Naive thymus-derived CD8-positive, alpha-beta T cell (primary cell): ENCODE measurements at regions not wholly inside any gene's neighbourhood (a gene's known extent, or its start where the extent isn't known, plus 50 kb on each side); places are given as distances from the start of the nearest gene placed in this dataset.
"Not testable (repeated sequence)": the region's sequence is repeated elsewhere in the genome, so short reads cannot be mapped to it uniquely, and the experiment has no call there.

ENCODE experiments used
- ATAC-seq, 2 donors: fragments of 150-1000 bp; cut with Tn5 transposase in 1 of 2; sonication (Bioruptor Pico), chemical (Tn5 transposase) in 1 of 2; 1 replicate in 1 of 2; 2 replicates in 1 of 2; pipeline ENCODE4 v1.10.0; 2021; ENCODE audit warnings: mild to moderate bottlenecking in 2 of 2, moderate library complexity in 2 of 2
- POLR2A ChIA-PET: fragments of 350-600 bp; sonication (Branson Sonifier 250); formaldehyde crosslinking; loops from one replicate; lab custom pipeline; 2021; ENCODE audit warnings: antibody characterized with exemption; lab: Charles Lee
- DNase-seq, 10 donors: peaks; one replicate each; pipeline versions ENCODE4 v3.0.0 to v3.0.0-alpha.2; 2020 to 2022
- H3K27ac Mint-ChIP-seq, 10 donors: one replicate each; pipeline ENCODE4 v1.8.0; 2020 to 2022; ENCODE audit warnings: mild to moderate bottlenecking in 10 of 10, mixed read lengths in 10 of 10, moderate library complexity in 4 of 10, inconsistent platforms in 1 of 10
- H3K27me3 Mint-ChIP-seq, 5 donors: one replicate each; pipeline ENCODE4 v1.8.0; 2021 to 2022; ENCODE audit warnings: mixed read lengths in 5 of 5
- H3K36me3 Mint-ChIP-seq, 3 donors: one replicate each; pipeline ENCODE4 v1.8.0; 2020 to 2022; ENCODE audit warnings: mixed read lengths in 3 of 3, mild to moderate bottlenecking in 2 of 3, inconsistent platforms in 1 of 3
- H3K4me1 Mint-ChIP-seq, 4 donors: one replicate each; pipeline ENCODE4 v1.8.0; 2021 to 2022; ENCODE audit warnings: mixed read lengths in 4 of 4
- H3K4me3 Mint-ChIP-seq, 10 donors: one replicate each; pipeline ENCODE4 v1.8.0; 2020 to 2022; ENCODE audit warnings: mild to moderate bottlenecking in 10 of 10, mixed read lengths in 10 of 10, moderate library complexity in 6 of 10, inconsistent platforms in 1 of 10
- H3K9me3 Mint-ChIP-seq, 9 donors: one replicate each; pipeline ENCODE4 v1.8.0; 2020 to 2022; ENCODE audit warnings: mixed read lengths in 9 of 9, mild to moderate bottlenecking in 3 of 9, inconsistent platforms in 1 of 9, moderate library complexity in 1 of 9

DNA sequence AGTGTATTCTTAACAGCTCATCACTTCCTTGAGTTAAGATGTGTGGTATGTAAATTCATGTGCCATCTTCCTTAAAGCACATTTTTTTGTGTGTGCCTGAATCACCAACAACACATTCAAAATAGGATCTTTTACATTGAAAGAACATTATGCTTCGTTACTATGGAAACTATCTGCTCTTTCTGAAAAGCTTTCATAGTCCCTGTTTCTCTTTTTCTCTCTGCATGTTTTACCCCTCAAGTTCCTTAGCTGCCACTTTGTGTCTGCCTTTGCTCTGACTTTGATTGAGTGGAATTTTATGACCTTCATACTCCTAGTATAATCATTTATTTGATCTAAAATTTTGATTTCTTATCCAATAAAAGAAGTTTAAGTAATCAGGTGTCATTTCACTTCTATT, 880.3 kb upstream of the FOXG1 start:
- Mint-ChIP-seq H3K4me3 (no peak overlapping the region), H3K27ac (no peak overlapping the region), H3K9me3 (peaks cover 5 to 41% (median 15%) of the 10 kb centered on the region in 9 donors), H3K4me1 (no peaks in the 10 kb centered on the region), H3K36me3 (no peaks in the 10 kb centered on the region), H3K27me3 (no peaks in the 10 kb centered on the region)
- no peak for ATAC-seq
- POLR2A ChIA-PET, result no interaction called here
- no peak for DNase-seq

DNA sequence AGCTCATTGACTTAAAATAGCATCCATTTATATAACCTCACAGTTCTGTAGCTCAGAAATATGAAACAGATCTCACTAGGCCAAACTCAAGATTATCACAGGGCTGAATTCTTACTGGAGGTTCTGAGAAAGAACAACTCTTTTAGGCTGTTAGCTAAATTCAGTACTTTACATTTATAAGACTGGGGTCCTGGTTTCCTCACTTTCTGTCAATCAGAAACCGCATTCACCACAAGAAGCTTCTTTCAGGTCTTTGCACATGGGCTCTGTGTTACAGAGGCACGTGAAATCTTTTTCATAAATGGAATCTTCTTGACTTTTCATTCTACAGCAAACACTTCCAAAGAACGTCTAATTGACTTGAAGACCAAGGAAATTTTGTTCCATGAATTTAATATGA, 876.3 kb upstream of the FOXG1 start:
- Mint-ChIP-seq H3K4me1 (no peaks in the 10 kb centered on the region), H3K4me3 (no peak overlapping the region), H3K27ac (no peak overlapping the region), H3K27me3 (no peaks in the 10 kb centered on the region), H3K9me3 (peaks cover 6 to 21% (median 14%) of the 10 kb centered on the region in 9 donors), H3K36me3 (no peaks in the 10 kb centered on the region)
- DNase-seq, result no peak
- POLR2A ChIA-PET, result no interaction called here
- no peak for ATAC-seq

DNA sequence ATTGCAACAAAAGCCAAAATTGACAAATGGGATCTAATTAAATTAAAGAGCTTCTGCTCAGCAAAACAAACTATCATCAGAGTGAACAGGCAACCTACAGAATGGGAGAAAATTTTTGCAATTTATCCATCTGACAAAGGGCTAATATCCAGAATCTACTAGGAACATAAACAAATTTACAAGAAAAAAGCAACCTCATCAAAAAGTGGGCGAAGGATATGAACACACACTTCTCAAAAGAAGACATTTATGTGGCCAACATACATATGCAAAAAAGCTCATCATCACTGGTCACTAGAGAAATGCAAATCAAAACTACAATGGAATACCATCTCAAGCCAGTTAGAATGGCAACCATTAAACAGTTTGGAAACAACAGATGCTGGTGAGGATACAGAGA, 858.1 kb upstream of the FOXG1 start:
- H3K27ac Mint-ChIP-seq, POLR2A ChIA-PET, H3K36me3 Mint-ChIP-seq, ATAC-seq, H3K27me3 Mint-ChIP-seq, DNase-seq, H3K4me3 Mint-ChIP-seq, H3K4me1 Mint-ChIP-seq: not testable (repeated sequence)
- peaks cover 0 to 33% (median 13%) of the 10 kb centered on the region in 9 donors for H3K9me3 Mint-ChIP-seq

DNA sequence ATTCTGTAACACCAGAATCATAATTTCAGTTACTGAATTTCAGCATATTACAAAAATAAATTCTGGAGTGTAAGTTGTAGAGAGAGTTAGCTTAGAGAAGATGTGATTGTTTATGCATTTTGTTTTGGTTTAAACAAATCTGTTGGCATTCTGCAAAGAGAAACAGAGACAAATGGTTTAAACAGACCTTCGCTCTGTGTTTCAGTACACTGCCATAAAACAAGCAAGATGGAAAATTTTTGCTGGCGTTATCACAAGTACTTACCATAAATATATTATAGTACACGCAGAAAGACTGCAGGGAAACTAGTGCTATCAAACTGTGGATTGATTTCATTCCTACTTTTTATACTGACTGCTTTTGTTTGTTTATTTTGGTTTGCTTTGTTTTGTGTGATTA, 850.3 kb upstream of the FOXG1 start:
- POLR2A ChIA-PET, result no interaction called here
- peaks cover 0 to 30% (median 18%) of the 10 kb centered on the region in 9 donors for H3K9me3 Mint-ChIP-seq
- no peak overlapping the region for H3K4me3 Mint-ChIP-seq
- H3K27me3 Mint-ChIP-seq, result no peaks in the 10 kb centered on the region
- no peak overlapping the region for H3K27ac Mint-ChIP-seq
- ATAC-seq (no peak), DNase-seq (no peak)
- H3K4me1 Mint-ChIP-seq, result no peaks in the 10 kb centered on the region
- H3K36me3 Mint-ChIP-seq, result peaks cover 0 to 4% (median 0%) of the 10 kb centered on the region in 3 donors

DNA sequence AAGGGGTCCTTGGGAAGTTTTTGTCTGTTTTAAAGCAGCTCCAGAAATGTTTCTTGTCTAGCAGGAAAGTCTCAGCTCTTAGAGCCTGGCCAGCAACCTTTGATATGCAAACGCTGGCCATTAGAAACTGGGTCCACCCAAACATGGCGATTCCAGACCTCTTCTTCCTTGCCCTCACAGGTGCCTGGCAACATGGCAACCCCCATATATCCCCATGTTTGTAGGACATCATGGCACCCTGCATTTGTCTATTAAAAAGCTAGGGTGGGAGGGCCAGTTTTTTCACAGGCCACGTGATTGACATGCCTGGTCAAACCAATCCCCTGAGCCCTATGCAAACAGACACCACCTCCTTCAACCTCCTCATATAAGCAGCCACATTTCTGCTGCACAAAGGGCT, 848.7 kb upstream of the FOXG1 start:
- Mint-ChIP-seq H3K4me1 (no peaks in the 10 kb centered on the region), H3K27me3 (no peaks in the 10 kb centered on the region), H3K27ac (no peak overlapping the region), H3K36me3 (peaks cover 0 to 4% (median 0%) of the 10 kb centered on the region in 3 donors), H3K9me3 (peaks cover 0 to 35% (median 18%) of the 10 kb centered on the region in 9 donors), H3K4me3 (no peak overlapping the region)
- no peak for ATAC-seq
- no peak for DNase-seq
- POLR2A ChIA-PET, result no interaction called here

DNA sequence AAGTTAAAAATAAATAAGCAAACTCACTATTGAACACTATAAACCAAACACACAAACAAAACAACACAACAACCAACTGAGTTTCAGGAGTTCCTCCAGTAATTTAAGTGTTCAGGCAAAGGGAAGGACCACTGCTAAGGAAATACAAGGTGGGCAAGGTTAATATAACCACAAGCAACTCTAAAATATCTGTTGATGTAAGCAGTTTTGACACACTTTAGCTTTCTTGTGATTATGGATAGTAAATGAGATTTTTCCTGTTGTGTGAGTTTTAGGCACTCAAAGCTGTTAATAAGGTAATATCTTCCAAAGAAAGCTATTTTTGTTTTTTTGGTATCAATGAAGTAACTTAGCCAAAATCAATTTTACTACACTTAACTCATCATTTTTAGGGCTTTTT, 839.1 kb upstream of the FOXG1 start:
- POLR2A ChIA-PET, result no interaction called here
- no peak for ATAC-seq
- no peak for DNase-seq
- no peaks in the 10 kb centered on the region for H3K27me3 Mint-ChIP-seq
- no peak overlapping the region for H3K4me3 Mint-ChIP-seq
- no peak overlapping the region for H3K27ac Mint-ChIP-seq
- H3K9me3 Mint-ChIP-seq, result peaks cover 4 to 44% (median 16%) of the 10 kb centered on the region in 9 donors
- H3K36me3 Mint-ChIP-seq, result peaks cover 0 to 1% (median 0%) of the 10 kb centered on the region in 3 donors
- no peaks in the 10 kb centered on the region for H3K4me1 Mint-ChIP-seq

DNA sequence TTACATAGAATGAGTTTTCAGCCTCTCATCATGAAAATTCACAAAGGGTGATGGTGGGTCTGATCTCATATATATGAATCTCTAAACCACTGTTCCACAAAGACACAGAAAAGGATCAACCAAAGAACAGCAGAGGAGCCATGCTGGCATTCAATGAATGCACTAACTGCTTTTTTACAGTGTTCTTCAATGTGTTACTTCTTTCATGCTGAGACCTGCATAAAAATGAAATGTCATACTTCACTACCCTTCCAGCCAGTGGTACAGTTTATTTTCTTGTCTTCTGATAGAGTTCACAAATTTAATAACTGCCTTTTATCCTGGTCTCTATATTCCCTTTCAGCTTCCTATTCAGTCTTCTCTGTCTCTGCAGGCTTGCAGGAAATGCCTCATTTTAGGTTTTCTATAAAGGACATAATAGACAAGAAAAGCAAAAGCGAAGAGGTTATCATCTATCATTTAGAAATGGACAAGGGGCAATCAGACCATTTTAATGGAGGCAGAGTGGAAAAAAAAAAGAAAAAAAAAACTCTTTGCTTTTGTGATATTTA, 836.7 kb upstream of the FOXG1 start:
- ATAC-seq, result no peak
- POLR2A ChIA-PET, result no interaction called here
- peaks cover 13 to 46% (median 21%) of the 10 kb centered on the region in 9 donors for H3K9me3 Mint-ChIP-seq
- peaks cover 0 to 4% (median 0%) of the 10 kb centered on the region in 3 donors for H3K36me3 Mint-ChIP-seq
- no peak for DNase-seq
- no peaks in the 10 kb centered on the region for H3K27me3 Mint-ChIP-seq
- H3K27ac Mint-ChIP-seq, result no peak overlapping the region
- H3K4me3 Mint-ChIP-seq, result no peak overlapping the region
- no peaks in the 10 kb centered on the region for H3K4me1 Mint-ChIP-seq

DNA sequence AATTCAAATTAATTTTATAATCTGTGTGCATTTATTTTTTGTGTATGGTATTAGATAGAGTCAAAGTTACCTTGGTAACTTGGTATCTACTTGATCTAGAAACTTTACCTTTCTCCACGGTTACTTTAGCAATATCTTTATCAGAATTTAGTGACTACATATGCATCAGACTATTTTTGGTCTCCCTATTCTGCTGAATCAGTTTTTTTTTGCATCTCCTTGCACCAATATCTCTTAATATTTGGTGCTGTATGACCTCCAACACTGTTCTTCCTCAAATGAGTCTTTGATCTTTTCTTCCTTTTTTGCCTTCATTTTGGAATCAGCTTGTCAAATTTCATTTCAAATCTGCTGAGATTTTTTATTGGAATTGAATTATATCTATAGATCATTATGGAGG, 828.2 kb upstream of the FOXG1 start:
- DNase-seq, result no peak
- Mint-ChIP-seq H3K27ac (no peak overlapping the region), H3K9me3 (peaks cover 9 to 46% (median 26%) of the 10 kb centered on the region in 9 donors), H3K4me1 (no peaks in the 10 kb centered on the region), H3K4me3 (no peak overlapping the region), H3K36me3 (no peaks in the 10 kb centered on the region), H3K27me3 (no peaks in the 10 kb centered on the region)
- POLR2A ChIA-PET, result no interaction called here
- ATAC-seq, result no peak

DNA sequence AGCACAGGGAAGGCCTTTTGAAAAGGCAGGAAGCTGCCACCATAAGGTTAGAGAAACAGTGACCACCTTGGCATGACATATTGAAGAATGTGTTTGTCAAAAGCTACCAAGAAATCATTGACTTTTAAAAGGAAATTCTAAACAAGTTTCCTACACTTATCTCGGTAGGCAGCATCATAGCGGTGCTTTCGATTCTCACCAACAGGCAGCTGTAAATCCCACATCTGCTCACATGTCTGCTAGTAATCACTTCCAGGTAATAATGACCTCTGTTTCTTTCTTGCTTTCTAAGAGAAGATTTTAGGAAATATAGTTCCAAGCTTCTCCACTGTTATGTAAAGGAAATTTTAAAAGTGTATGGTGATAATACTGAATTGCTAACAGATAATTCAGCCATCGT, 821.1 kb upstream of the FOXG1 start:
- DNase-seq, result no peak
- Mint-ChIP-seq H3K27ac (no peak overlapping the region), H3K27me3 (no peaks in the 10 kb centered on the region), H3K36me3 (no peaks in the 10 kb centered on the region), H3K4me1 (no peaks in the 10 kb centered on the region), H3K9me3 (peaks cover 3 to 43% (median 13%) of the 10 kb centered on the region in 9 donors), H3K4me3 (no peak overlapping the region)
- no peak for ATAC-seq
- POLR2A ChIA-PET, result no interaction called here

DNA sequence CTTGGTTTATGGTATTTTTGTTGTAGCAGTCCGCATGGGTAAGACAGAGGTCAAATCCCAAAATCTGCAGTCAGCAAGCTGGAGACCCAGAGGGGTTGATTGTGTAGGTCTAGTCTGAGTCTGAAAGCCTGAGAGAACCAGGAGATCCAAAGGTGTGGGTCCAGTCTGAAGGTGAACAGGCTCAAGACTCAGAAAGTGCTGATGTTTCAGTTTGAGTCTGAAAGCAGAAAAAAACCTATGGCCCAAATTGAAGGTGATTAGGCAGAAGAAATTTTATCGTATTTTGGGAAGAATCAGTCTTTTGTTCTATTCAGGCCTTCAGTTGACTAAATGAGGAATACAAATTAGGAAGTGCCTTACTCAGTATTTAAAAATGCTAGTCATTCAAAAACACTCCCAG, 807.8 kb upstream of the FOXG1 start:
- Mint-ChIP-seq H3K27me3 (no peaks in the 10 kb centered on the region), H3K9me3 (peaks cover 6 to 34% (median 16%) of the 10 kb centered on the region in 9 donors), H3K27ac (no peak overlapping the region), H3K4me3 (no peak overlapping the region), H3K4me1 (no peaks in the 10 kb centered on the region), H3K36me3 (peaks cover 0 to 5% (median 0%) of the 10 kb centered on the region in 3 donors)
- no peak for DNase-seq
- POLR2A ChIA-PET, result no interaction called here
- ATAC-seq, result no peak

DNA sequence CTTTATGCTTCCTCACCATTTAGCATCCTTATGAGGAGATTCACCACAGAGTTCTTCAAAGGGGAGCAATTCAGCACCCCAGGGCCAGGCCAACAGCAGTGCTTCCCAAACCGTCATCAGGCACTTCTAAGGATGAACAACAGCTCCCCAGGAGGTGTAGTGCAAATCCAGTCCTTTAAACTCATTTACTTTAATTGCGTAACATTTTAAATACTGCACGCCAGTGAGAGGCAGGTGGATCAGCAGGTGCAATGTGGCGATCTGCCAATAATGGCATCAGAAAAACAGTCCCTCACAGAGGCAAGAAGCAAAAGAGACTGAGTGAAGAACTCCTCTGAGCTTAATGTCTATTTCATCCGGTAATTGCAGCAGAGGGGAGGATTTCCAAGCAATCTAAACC, 770.9 kb upstream of the FOXG1 start:
- ATAC-seq (no peak), DNase-seq (no peak)
- Mint-ChIP-seq H3K27ac (no peak overlapping the region), H3K27me3 (no peaks in the 10 kb centered on the region), H3K4me3 (no peak overlapping the region), H3K36me3 (no peaks in the 10 kb centered on the region), H3K9me3 (peaks cover 1 to 35% (median 10%) of the 10 kb centered on the region in 9 donors), H3K4me1 (no peaks in the 10 kb centered on the region)
- POLR2A ChIA-PET, result no interaction called here

DNA sequence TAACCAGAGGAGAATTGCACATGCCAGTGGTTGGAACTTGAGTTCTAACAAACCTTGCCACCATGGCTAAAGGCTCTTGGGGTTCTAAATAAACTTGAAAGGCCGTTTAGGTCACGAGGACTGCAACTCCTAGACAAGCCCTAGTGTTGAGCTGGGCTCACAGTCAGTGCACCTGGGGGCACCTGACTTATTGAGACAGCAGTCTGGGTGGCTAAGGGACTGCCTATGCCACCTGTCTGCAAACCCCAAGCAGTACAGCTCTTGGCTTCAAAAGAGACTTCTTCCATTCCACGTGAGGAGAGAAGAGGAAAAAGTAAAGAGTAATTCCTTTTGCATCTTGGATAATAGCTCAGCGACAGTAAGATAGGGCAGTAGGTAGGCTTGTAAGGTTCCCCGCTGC, 765.6 kb upstream of the FOXG1 start:
- Mint-ChIP-seq H3K36me3 (no peaks in the 10 kb centered on the region), H3K27me3 (no peaks in the 10 kb centered on the region), H3K4me3 (no peak overlapping the region), H3K9me3 (peaks cover 7 to 37% (median 22%) of the 10 kb centered on the region in 9 donors), H3K27ac (no peak overlapping the region), H3K4me1 (no peaks in the 10 kb centered on the region)
- DNase-seq (no peak), ATAC-seq (no peak)
- POLR2A ChIA-PET, result no interaction called here

DNA sequence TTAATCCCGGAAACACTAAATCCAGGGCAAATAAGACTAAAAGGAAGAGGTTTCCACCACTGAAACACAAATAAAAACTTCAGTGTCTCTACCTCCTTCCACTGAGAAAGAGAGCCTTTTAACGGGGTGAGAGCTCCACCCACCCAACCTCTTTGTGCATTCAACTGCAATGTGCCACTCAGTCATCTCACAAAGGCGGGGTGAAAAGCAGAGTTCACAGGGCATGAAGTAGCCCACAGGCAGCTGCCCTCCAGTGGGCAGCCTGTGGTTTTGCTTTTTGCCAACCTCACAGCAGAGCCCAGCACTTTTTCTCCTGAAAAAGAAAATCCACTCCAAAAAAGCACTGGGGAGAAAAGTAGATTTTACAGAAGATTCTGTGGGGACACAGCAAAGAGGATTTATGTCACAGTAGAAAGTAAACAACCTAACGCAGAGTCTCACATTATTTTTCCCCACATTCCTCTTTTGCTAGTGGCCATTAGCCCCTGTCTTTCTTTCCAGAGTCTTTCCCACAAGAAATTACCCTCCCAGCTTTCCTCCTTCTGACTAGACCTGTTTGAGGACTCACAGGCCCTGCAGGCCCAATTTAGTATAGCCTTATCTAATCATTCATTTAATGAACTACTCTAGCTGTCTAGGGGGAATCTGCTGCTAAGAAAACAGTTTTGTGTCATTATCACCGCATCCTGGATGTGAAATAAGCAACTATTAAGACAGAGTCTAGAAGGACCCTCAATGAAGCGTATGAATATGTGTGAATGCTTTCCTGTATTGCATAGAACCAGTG, 753.8 kb upstream of the FOXG1 start:
- Mint-ChIP-seq H3K27ac (no peak overlapping the region), H3K36me3 (peaks cover 0 to 8% (median 0%) of the 10 kb centered on the region in 3 donors), H3K9me3 (peaks cover 5 to 33% (median 13%) of the 10 kb centered on the region in 9 donors), H3K4me3 (no peak overlapping the region), H3K27me3 (no peaks in the 10 kb centered on the region), H3K4me1 (no peaks in the 10 kb centered on the region)
- POLR2A ChIA-PET, result no interaction called here
- DNase-seq, result no peak
- no peak for ATAC-seq
